ENCODE measurements at regions not wholly inside any gene's neighbourhood (a gene's known extent, or its start where the extent isn't known, plus 50 kb on each side); places are given as distances from the start of the nearest gene placed in this dataset.

GRCh38 chr1:56180520-56181190, 398.7 kb downstream of the PLPP3 start:
- no peaks in the 10 kb centered on the region for H3K9me3 ChIP-seq
- no peak for DNase-seq (ENCODE audit: low spot score)
- H3K27ac ChIP-seq, result no peak overlapping the region
- no peaks in the 10 kb centered on the region for H3K4me1 ChIP-seq
- no peak for TF ChIP-seq CTCF (IDR thresholded peaks at IDR 0.05)
- H3K36me3 ChIP-seq, result no peaks in the 10 kb centered on the region
- H3K27me3 ChIP-seq, result no peaks in the 10 kb centered on the region
- peak overlapping the region; percentile 2 to 10 for H3K4me3 ChIP-seq

- Histone ChIP-seq H3K4me1 (no peaks in the 10 kb centered on the region), H3K27me3 (no peaks in the 10 kb centered on the region), H3K4me3 (no peak overlapping the region), H3K9me3 (no peaks in the 10 kb centered on the region), H3K27ac (no peak overlapping the region), H3K36me3 (no peaks in the 10 kb centered on the region)
- DNase-seq (ENCODE audit: low spot score), result no peak
- no peak for TF ChIP-seq CTCF (IDR thresholded peaks at IDR 0.05)
These were observed 399.8 kb downstream of the PLPP3 start for GRCh38 chr1:56179543-56179942.

GRCh38 chr1:56175211-56175610, 404.2 kb downstream of the PLPP3 start:
- no peak overlapping the region for H3K4me3 ChIP-seq

GRCh38 chr1:56174176-56174885, 405.0 kb downstream of the PLPP3 start:
- Histone ChIP-seq H3K9me3 (no peaks in the 10 kb centered on the region), H3K4me1 (peaks cover 0 to 13% of the 10 kb centered on the region in 2 donors), H3K36me3 (no peaks in the 10 kb centered on the region), H3K4me3 (no peak overlapping the region), H3K27ac (no peak overlapping the region), H3K27me3 (no peaks in the 10 kb centered on the region)
- DNase-seq (ENCODE audit: low spot score), result no peak
- no peak for TF ChIP-seq CTCF (IDR thresholded peaks at IDR 0.05)

More at GRCh38 chr1:56175211-56175610, 404.2 kb downstream of the PLPP3 start:
- H3K27ac ChIP-seq, result no peak overlapping the region
- DNase-seq (ENCODE audit: low spot score), result no peak
- peaks cover 0 to 13% of the 10 kb centered on the region in 2 donors for H3K4me1 ChIP-seq
- TF ChIP-seq CTCF (IDR thresholded peaks at IDR 0.05), result no peak
- no peaks in the 10 kb centered on the region for H3K36me3 ChIP-seq
- H3K9me3 ChIP-seq, result no peaks in the 10 kb centered on the region
- no peaks in the 10 kb centered on the region for H3K27me3 ChIP-seq

GRCh38 chr1:56173736-56174135, 405.6 kb downstream of the PLPP3 start:
- no peak overlapping the region for H3K27ac ChIP-seq
- H3K27me3 ChIP-seq, result no peaks in the 10 kb centered on the region
- H3K9me3 ChIP-seq, result no peaks in the 10 kb centered on the region
- H3K4me3 ChIP-seq, result no peak overlapping the region
- peaks cover 0 to 13% of the 10 kb centered on the region in 2 donors for H3K4me1 ChIP-seq
- no peaks in the 10 kb centered on the region for H3K36me3 ChIP-seq
- TF ChIP-seq CTCF (IDR thresholded peaks at IDR 0.05), result no peak
- no peak for DNase-seq (ENCODE audit: low spot score)
